ENCODE measurements at regions not wholly inside any gene's neighbourhood (a gene's known extent, or its start where the extent isn't known, plus 50 kb on each side); places are given as distances from the start of the nearest gene placed in this dataset.

GRCh38 chr4:124415146-124415545 lies 297.4 kb downstream of the ANKRD50 start:
- TF ChIP-seq EP300 (IDR thresholded peaks at IDR 0.05) (no peak), CTCF (IDR thresholded peaks at IDR 0.05) (no peak), POLR2AphosphoS5 (IDR thresholded peaks at IDR 0.05) (no peak)

Data from suprapubic skin (tissue), 4 donors.